Calu3 (cell line): ENCODE measurements at regions not wholly inside any gene's neighbourhood (a gene's known extent, or its start where the extent isn't known, plus 50 kb on each side); places are given as distances from the start of the nearest gene placed in this dataset.

Experiments used
- BruUV-seq: library from RNA; stranded (reverse); fragments of 400-500 nt; replicated peaks from 2 replicates; lab custom pipeline; 2021; lab: Mats Ljungman, UMichigan
- CTCF ChIA-PET: fragments of 300-600 bp; sonication (Branson Sonifier 250); formaldehyde crosslinking; loops from one replicate; lab custom pipeline; 2022; ENCODE audit warnings: antibody characterized with exemption; lab: Charles Lee
- DNase-seq: peaks from one replicate; pipeline ENCODE4 v3.0.0; 2022
- H3K27ac Mint-ChIP-seq: one replicate; pipeline ENCODE4 v1.8.0; 2022; ENCODE audit warnings: mixed read lengths; ENCODE audit not compliant: unreplicated experiment
- H3K27me3 Mint-ChIP-seq: one replicate; pipeline ENCODE4 v1.8.0; 2022; ENCODE audit warnings: mixed read lengths; ENCODE audit not compliant: unreplicated experiment
- H3K36me3 Mint-ChIP-seq: one replicate; pipeline ENCODE4 v1.8.0; 2022; ENCODE audit warnings: mild to moderate bottlenecking, moderate library complexity, mixed read lengths; ENCODE audit not compliant: insufficient read depth, unreplicated experiment
- H3K4me1 Mint-ChIP-seq: one replicate; pipeline ENCODE4 v1.8.0; 2022; ENCODE audit warnings: mild to moderate bottlenecking, low read depth, mixed read lengths; ENCODE audit not compliant: unreplicated experiment
- H3K4me3 Mint-ChIP-seq: one replicate; pipeline ENCODE4 v1.8.0; 2022; ENCODE audit warnings: mild to moderate bottlenecking, low read depth, moderate library complexity, mixed read lengths; ENCODE audit not compliant: unreplicated experiment
- H3K9me3 Mint-ChIP-seq: one replicate; pipeline ENCODE4 v1.8.0; 2022; ENCODE audit warnings: low read depth, mixed read lengths; ENCODE audit not compliant: unreplicated experiment
- CTCF ChIP-seq: fragments of 200-600 bp; IDR thresholded peaks from one replicate; pipeline ENCODE4 v1.8.0; 2022; ENCODE audit warnings: antibody characterized with exemption; ENCODE audit not compliant: unreplicated experiment
- intact Hi-C: fragments of 100-400 bp; cut with micrococcal nuclease; formaldehyde crosslinking; loops from one replicate; pipeline ENCODE4 v1.10.0; 2022; ENCODE audit not compliant: unreplicated experiment

- H3K9me3 Mint-ChIP-seq: peaks cover 2% of the 10 kb centered on the region
- H3K27me3 Mint-ChIP-seq: no peaks in the 10 kb centered on the region
- no peak for TF ChIP-seq CTCF
- H3K4me3 Mint-ChIP-seq: no peak overlapping the region
- BruUV-seq: no TSS peak
- intact Hi-C loops: loop anchor here (10.0 kb wide), 1 partner anchor 355 kb away; no protein-coding TSS in a partner anchor
- no peak for DNase-seq
- CTCF ChIA-PET: no interaction called here
- H3K27ac Mint-ChIP-seq: no peak overlapping the region
- no peaks in the 10 kb centered on the region for H3K36me3 Mint-ChIP-seq
- no peaks in the 10 kb centered on the region for H3K4me1 Mint-ChIP-seq
Measured at GRCh38 chr18:29009250-29009803, 832.4 kb upstream of the CDH2 start.

GRCh38 chr18:29008809-29009208 lies 831.9 kb upstream of the CDH2 start:
- H3K36me3 Mint-ChIP-seq: no peaks in the 10 kb centered on the region
- TF ChIP-seq CTCF: no peak
- no peaks in the 10 kb centered on the region for H3K4me1 Mint-ChIP-seq
- peaks cover 2% of the 10 kb centered on the region for H3K9me3 Mint-ChIP-seq
- H3K27me3 Mint-ChIP-seq: no peaks in the 10 kb centered on the region
- CTCF ChIA-PET: no interaction called here
- intact Hi-C loops: loop anchor here (10.0 kb wide), 1 partner anchor 356 kb away; no protein-coding TSS in a partner anchor
- no TSS peak for BruUV-seq
- DNase-seq: no peak
- H3K4me3 Mint-ChIP-seq: no peak overlapping the region
- H3K27ac Mint-ChIP-seq: no peak overlapping the region

DNA sequence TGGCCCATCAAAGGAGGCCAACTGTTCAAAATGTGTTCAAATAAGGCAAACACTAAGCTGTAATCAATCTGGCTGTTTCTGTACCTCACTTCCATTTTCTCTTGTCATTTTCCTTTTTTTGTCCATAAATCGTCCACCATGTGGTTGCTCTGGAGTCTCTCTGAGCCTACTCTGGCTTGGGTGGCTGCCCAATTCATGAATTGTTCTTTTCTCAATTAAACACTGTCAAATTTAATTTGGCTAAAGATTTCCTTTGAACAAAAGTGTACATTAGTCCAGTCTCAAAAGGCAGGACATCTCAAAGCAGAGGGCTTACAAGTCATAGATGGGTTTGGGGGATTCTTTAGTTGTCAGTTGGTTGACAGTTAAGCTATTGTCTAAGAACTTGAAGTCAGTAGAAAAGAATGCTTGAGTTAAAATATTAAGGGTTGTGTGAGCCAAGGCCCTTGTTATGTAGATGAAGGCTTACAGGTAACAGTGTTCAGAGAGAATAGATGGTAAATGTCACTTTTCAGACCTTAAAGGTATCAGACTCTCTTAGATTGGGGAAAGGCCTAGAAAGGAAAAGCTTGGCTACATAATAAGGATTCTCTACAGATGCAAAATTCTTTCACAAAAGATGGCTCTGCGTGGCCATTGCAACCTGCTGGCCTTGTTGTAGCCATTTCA lies 831.2 kb upstream of the CDH2 start:
- Mint-ChIP-seq H3K4me1 (no peaks in the 10 kb centered on the region), H3K9me3 (peaks cover 2% of the 10 kb centered on the region), H3K4me3 (no peak overlapping the region), H3K36me3 (no peaks in the 10 kb centered on the region), H3K27ac (no peak overlapping the region), H3K27me3 (no peaks in the 10 kb centered on the region)
- no peak for TF ChIP-seq CTCF
- CTCF ChIA-PET: no interaction called here
- BruUV-seq: no TSS peak
- no peak for DNase-seq
- intact Hi-C loops: loop anchor here (10.0 kb wide), 1 partner anchor 357 kb away; no protein-coding TSS in a partner anchor

DNA sequence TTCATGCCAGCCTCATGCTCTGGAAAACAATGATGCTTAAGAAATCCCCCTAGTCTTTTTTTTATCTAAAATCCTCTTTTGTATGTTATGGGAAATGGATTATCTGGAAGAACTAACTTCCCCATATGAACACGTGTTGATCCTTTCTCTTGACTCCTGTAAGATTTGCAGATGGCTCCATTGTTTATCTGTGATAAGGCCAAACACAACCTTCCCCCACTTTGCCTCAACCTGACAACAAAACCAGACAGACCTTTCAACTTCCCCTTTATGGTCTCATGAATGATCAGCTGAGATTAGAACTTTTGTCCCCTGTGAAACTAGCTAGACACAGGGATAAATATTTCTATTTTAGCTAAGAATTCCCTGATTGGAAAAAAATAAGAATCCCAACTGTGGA lies 828.0 kb upstream of the CDH2 start:
- Mint-ChIP-seq H3K9me3 (peaks cover 2% of the 10 kb centered on the region), H3K36me3 (no peaks in the 10 kb centered on the region), H3K4me1 (no peaks in the 10 kb centered on the region), H3K4me3 (no peak overlapping the region), H3K27me3 (no peaks in the 10 kb centered on the region), H3K27ac (no peak overlapping the region)
- intact Hi-C loops: loop anchor here (10.0 kb wide), 1 partner anchor 360 kb away; no protein-coding TSS in a partner anchor
- BruUV-seq: no TSS peak
- TF ChIP-seq CTCF: no peak
- DNase-seq: no peak
- CTCF ChIA-PET: no interaction called here
